Common myeloid progenitor, CD34-positive (primary cell): ENCODE measurements at regions not wholly inside any gene's neighbourhood (a gene's known extent, or its start where the extent isn't known, plus 50 kb on each side); places are given as distances from the start of the nearest gene placed in this dataset.
"Not testable (repeated sequence)": the region's sequence is repeated elsewhere in the genome, so short reads cannot be mapped to it uniquely, and the experiment has no call there.

ENCODE experiments used
- CTCF ChIA-PET: fragments of 350-600 bp; sonication (Branson Sonifier 250); formaldehyde crosslinking; loops from one replicate; lab custom pipeline; 2021; ENCODE audit warnings: antibody characterized with exemption; lab: Charles Lee
- POLR2A ChIA-PET: fragments of 350-600 bp; sonication (Branson Sonifier 250); formaldehyde crosslinking; loops from one replicate; lab custom pipeline; 2021; ENCODE audit warnings: antibody characterized with exemption; lab: Charles Lee
- DNase-seq, 3 donors: peaks; one replicate each; pipeline versions ENCODE4 v3.0.0 to v3.0.0-alpha.2; 2013
- H3K27ac ChIP-seq, 2 experiments: 1 replicate in 1 of 2; 2 replicates in 1 of 2; pipeline ENCODE4 v1.7.0; 2013; ENCODE audit warnings: inconsistent platforms in 2 of 2, low read length in 2 of 2, mild to moderate bottlenecking in 2 of 2, low read depth in 1 of 2, moderate library complexity in 1 of 2; ENCODE audit not compliant: severe bottlenecking in 2 of 2, insufficient read depth in 1 of 2, poor library complexity in 1 of 2
- H3K27me3 ChIP-seq, 5 experiments: replicated peaks in 2 of 5; 1 replicate in 3 of 5; 2 replicates in 2 of 5; pipeline versions ENCODE4 v1.6.1 to v1.7.0; 2013; ENCODE audit warnings: low read length in 4 of 5, mild to moderate bottlenecking in 2 of 5, moderate library complexity in 2 of 5, inconsistent platforms in 1 of 5; ENCODE audit not compliant: insufficient read depth in 5 of 5, control insufficient read depth in 4 of 5
- H3K36me3 ChIP-seq, 4 experiments: 1 replicate in 2 of 4; 2 replicates in 2 of 4; pipeline versions ENCODE4 v1.6.1 to v1.7.0; 2013; ENCODE audit warnings: low read length in 3 of 4, control low read depth in 1 of 4, mild to moderate bottlenecking in 1 of 4; ENCODE audit not compliant: control insufficient read depth in 4 of 4, insufficient read depth in 4 of 4
- H3K4me1 ChIP-seq, 4 experiments: 1 replicate in 3 of 4; 2 replicates in 1 of 4; pipeline versions ENCODE4 v1.6.1 to v1.7.1; 2013; ENCODE audit warnings: low read length in 3 of 4, mild to moderate bottlenecking in 3 of 4, control low read depth in 1 of 4, inconsistent platforms in 1 of 4, moderate library complexity in 1 of 4; ENCODE audit not compliant: control insufficient read depth in 4 of 4, insufficient read depth in 4 of 4; ENCODE audit errors: control extremely low read depth in 1 of 4
- H3K4me3 ChIP-seq, 7 experiments: 1 replicate in 4 of 7; 2 replicates in 3 of 7; pipeline versions ENCODE4 v1.5.1 to v1.7.0; 2013; ENCODE audit warnings: mild to moderate bottlenecking in 7 of 7, low read length in 6 of 7, moderate library complexity in 6 of 7, inconsistent platforms in 2 of 7, low read depth in 2 of 7, control low read depth in 1 of 7; ENCODE audit not compliant: insufficient read depth in 4 of 7, control insufficient read depth in 1 of 7; ENCODE audit errors: extremely low read depth in 1 of 7
- H3K9me3 ChIP-seq, 5 experiments: 1 replicate in 4 of 5; 2 replicates in 1 of 5; pipeline versions ENCODE4 v1.6.1 to v1.7.1; 2013; ENCODE audit warnings: low read length in 4 of 5, mild to moderate bottlenecking in 2 of 5, inconsistent platforms in 1 of 5, low read depth in 1 of 5, moderate library complexity in 1 of 5; ENCODE audit not compliant: control insufficient read depth in 4 of 5, insufficient read depth in 2 of 5; ENCODE audit errors: control extremely low read depth in 1 of 5
- WGBS: methylation state at CpG from one replicate; pipeline ENCODE4 v1.1.5; 2013; ENCODE audit not compliant: insufficient coverage; 5-methylcytosine and 5-hydroxymethylcytosine counted together

- H3K4me1 ChIP-seq, result no peaks in the 10 kb centered on the region
- no peaks in the 10 kb centered on the region for H3K9me3 ChIP-seq
- no peak for DNase-seq
- H3K4me3 ChIP-seq, result no peak overlapping the region
- no peak overlapping the region for H3K27ac ChIP-seq
- 94% methylated on average over 2 of the region's 3 CpGs for WGBS
- CTCF ChIA-PET, result no interaction called here
- POLR2A ChIA-PET, result no interaction called here
- H3K36me3 ChIP-seq, result no peaks in the 10 kb centered on the region
- peaks cover 0 to 2% (median 0%) of the 10 kb centered on the region in 5 experiments for H3K27me3 ChIP-seq
Measured at GRCh38 chrX:114210879-114211278, 373.0 kb upstream of the HTR2C start.

GRCh38 chrX:114201622-114202021, 382.3 kb upstream of the HTR2C start:
- H3K4me1 ChIP-seq, result no peaks in the 10 kb centered on the region
- H3K27me3 ChIP-seq, result no peaks in the 10 kb centered on the region
- 56% methylated on average over 4 of the region's 4 CpGs for WGBS
- ChIA-PET CTCF (no interaction called here), POLR2A (no interaction called here)
- no peak overlapping the region for H3K27ac ChIP-seq
- H3K9me3 ChIP-seq, result no peaks in the 10 kb centered on the region
- H3K4me3 ChIP-seq, result no peak overlapping the region
- no peaks in the 10 kb centered on the region for H3K36me3 ChIP-seq
- no peak for DNase-seq

GRCh38 chrX:114181195-114181594, 402.7 kb upstream of the HTR2C start:
- no peak overlapping the region for H3K27ac ChIP-seq
- H3K27me3 ChIP-seq, result peaks cover 0 to under 1% (median 0%) of the 10 kb centered on the region in 5 experiments
- CTCF ChIA-PET, result interaction anchor here (0.7 kb wide), 1 partner anchor 45 kb away, joined by 3 read pairs; no protein-coding TSS in a partner anchor
- H3K36me3 ChIP-seq, result no peaks in the 10 kb centered on the region
- H3K4me3 ChIP-seq, result no peak overlapping the region
- WGBS, result no CpG with 5 or more reads among the region's 1 CpG
- H3K4me1 ChIP-seq, result peaks cover 0 to 3% (median 1%) of the 10 kb centered on the region in 4 experiments
- DNase-seq, result no peak
- no peaks in the 10 kb centered on the region for H3K9me3 ChIP-seq
- POLR2A ChIA-PET, result no interaction called here

GRCh38 chrX:114178126-114178525, 405.8 kb upstream of the HTR2C start:
- Histone ChIP-seq H3K4me3 (no peak overlapping the region), H3K27ac (no peak overlapping the region), H3K4me1 (peaks cover 0 to 3% (median 1%) of the 10 kb centered on the region in 4 experiments), H3K9me3 (no peaks in the 10 kb centered on the region), H3K36me3 (no peaks in the 10 kb centered on the region), H3K27me3 (peaks cover 0 to 2% (median 0%) of the 10 kb centered on the region in 5 experiments)
- CTCF ChIA-PET, result no interaction called here
- DNase-seq, result peak in 2 of 3 donors; percentile 7 to 10
- POLR2A ChIA-PET, result no interaction called here
- WGBS, result 30% methylated on average over 2 of the region's 2 CpGs

DNA sequence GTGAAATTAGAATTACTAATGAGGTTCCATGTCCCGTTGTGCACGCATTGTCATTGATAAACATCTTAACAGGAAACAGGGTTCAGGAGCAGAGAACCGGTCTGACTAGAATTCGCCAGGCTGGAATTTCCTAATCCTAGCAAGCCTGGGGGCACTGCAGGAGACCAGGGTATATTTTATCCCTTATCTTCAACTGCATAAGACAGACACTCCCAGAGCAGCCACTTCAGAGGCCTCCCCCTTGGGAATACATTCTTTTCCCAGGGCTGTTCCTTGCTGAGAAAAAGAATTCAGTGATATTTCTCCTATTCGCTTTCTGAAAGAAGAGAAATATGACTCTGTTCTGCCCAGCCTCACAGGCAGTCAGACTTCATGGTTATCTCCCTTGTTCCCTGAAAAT, 416.6 kb upstream of the HTR2C start:
- H3K27ac ChIP-seq, CTCF ChIA-PET, POLR2A ChIA-PET, H3K27me3 ChIP-seq, H3K4me1 ChIP-seq, H3K4me3 ChIP-seq, H3K36me3 ChIP-seq, DNase-seq, H3K9me3 ChIP-seq: not testable (repeated sequence)
- WGBS, result 75% methylated on average over 3 of the region's 5 CpGs

- Histone ChIP-seq H3K4me3 (no peak overlapping the region), H3K27me3 (no peaks in the 10 kb centered on the region), H3K4me1 (no peaks in the 10 kb centered on the region), H3K36me3 (no peaks in the 10 kb centered on the region), H3K27ac (no peak overlapping the region), H3K9me3 (peaks cover 0 to 4% (median 0%) of the 10 kb centered on the region in 5 experiments)
- no CpG with 5 or more reads among the region's 1 CpG for WGBS
- no peak for DNase-seq
- ChIA-PET POLR2A (no interaction called here), CTCF (no interaction called here)
Measured at GRCh38 chrX:114166601-114167000, 417.3 kb upstream of the HTR2C start.

DNA sequence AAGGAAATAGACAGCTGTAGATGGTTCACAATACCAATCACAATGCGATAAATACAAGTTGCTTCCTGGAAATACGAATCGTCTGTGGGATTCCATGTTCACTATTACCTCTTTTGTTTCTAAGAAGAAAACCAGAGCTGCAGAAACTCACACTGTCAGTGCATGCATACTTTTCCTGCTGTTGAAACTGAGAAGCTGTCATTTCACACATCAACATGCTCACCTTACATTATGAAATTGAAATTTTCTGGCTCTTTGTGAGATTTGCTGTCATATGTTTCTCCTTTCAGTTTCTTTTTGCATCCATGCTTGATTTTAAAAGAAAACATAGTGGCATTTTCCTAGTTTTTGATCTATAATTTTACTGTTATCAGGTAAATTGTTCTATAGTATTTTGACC, 418.3 kb upstream of the HTR2C start:
- DNase-seq, result no peak
- CTCF ChIA-PET, result no interaction called here
- Histone ChIP-seq H3K4me3 (no peak overlapping the region), H3K36me3 (no peaks in the 10 kb centered on the region), H3K4me1 (no peaks in the 10 kb centered on the region), H3K27me3 (no peaks in the 10 kb centered on the region), H3K9me3 (peaks cover 0 to 4% (median 0%) of the 10 kb centered on the region in 5 experiments), H3K27ac (no peak overlapping the region)
- POLR2A ChIA-PET, result no interaction called here
- 96% methylated on average over 3 of the region's 3 CpGs for WGBS
